DOHH2 (cell line): ENCODE measurements at regions not wholly inside any gene's neighbourhood (a gene's known extent, or its start where the extent isn't known, plus 50 kb on each side); places are given as distances from the start of the nearest gene placed in this dataset.

Source experiments
- H3F3A ChIP-seq: fragments of 200-600 bp; sonication (generic), shearing (Covaris generic); 2 replicates; pipeline ENCODE4 v1.6.0; 2016; ENCODE audit warnings: antibody characterized with exemption, mild to moderate bottlenecking; ENCODE audit not compliant: control insufficient read depth, insufficient read depth
- H3K27ac ChIP-seq: fragments of 200-600 bp; sonication (generic); 2 replicates; pipeline ENCODE4 v1.5.1; 2014; ENCODE audit warnings: low read depth, mild to moderate bottlenecking, low read length, moderate library complexity
- H3K27me3 ChIP-seq: fragments of 200-600 bp; sonication (generic); 2 replicates; pipeline ENCODE4 v1.6.1; 2014; ENCODE audit warnings: mild to moderate bottlenecking, low read length, mixed read lengths; ENCODE audit not compliant: control insufficient read depth
- H3K36me3 ChIP-seq: fragments of 200-600 bp; sonication (generic); 2 replicates; pipeline ENCODE4 v1.6.1; 2014; ENCODE audit warnings: mild to moderate bottlenecking, low read length, moderate library complexity, mixed read lengths; ENCODE audit not compliant: control insufficient read depth
- H3K4me1 ChIP-seq: fragments of 200-600 bp; sonication (generic); 2 replicates; pipeline ENCODE4 v1.6.1; 2014; ENCODE audit warnings: mild to moderate bottlenecking, low read length, mixed read lengths; ENCODE audit not compliant: control insufficient read depth
- H3K4me2 ChIP-seq: fragments of 200-600 bp; sonication (generic); 2 replicates; pipeline ENCODE4 v1.6.0; 2014; ENCODE audit warnings: mild to moderate bottlenecking, low read length, moderate library complexity
- H3K4me3 ChIP-seq: fragments of 200-600 bp; sonication (generic); 2 replicates; pipeline ENCODE4 v1.5.1; 2014; ENCODE audit warnings: mild to moderate bottlenecking, low read length, mixed read lengths
- H3K79me2 ChIP-seq: fragments of 200-600 bp; sonication (generic); 2 replicates; pipeline ENCODE4 v1.6.1; 2014; ENCODE audit warnings: mild to moderate bottlenecking, low read length, mixed read lengths; ENCODE audit not compliant: control insufficient read depth
- H3K9me2 ChIP-seq: fragments of 200-600 bp; sonication (generic); replicated peaks from 2 replicates; pipeline ENCODE4 v1.6.1; 2014; ENCODE audit warnings: mild to moderate bottlenecking, low read length, mixed read lengths; ENCODE audit not compliant: control insufficient read depth
- H3K9me3 ChIP-seq: fragments of 200-600 bp; sonication (generic); 2 replicates; pipeline ENCODE4 v1.6.1; 2014; ENCODE audit warnings: antibody characterized with exemption, low read length, mixed read lengths; ENCODE audit not compliant: control insufficient read depth, insufficient read depth
- H4K20me1 ChIP-seq: fragments of 200-600 bp; sonication (generic); 2 replicates; pipeline ENCODE4 v1.6.0; 2014; ENCODE audit warnings: low read depth, mild to moderate bottlenecking, antibody characterized with exemption, low read length, moderate library complexity; ENCODE audit not compliant: control insufficient read depth, insufficient read depth
- EZH2phosphoT487 ChIP-seq: fragments of 200-600 bp; sonication (generic); IDR thresholded peaks from 2 replicates; pipeline ENCODE4 v1.6.1; 2017; ENCODE audit warnings: borderline replicate concordance, mild to moderate bottlenecking, antibody characterized with exemption, low read length, moderate library complexity, mixed read lengths
- TF ChIP-seq, protein P1 (sequence below): fragments of 200-600 bp; sonication (generic); IDR thresholded peaks from one replicate; pipeline ENCODE4 v1.5.1; 2014; ENCODE audit warnings: antibody characterized with exemption, mild to moderate bottlenecking, low read depth, low read length; ENCODE audit not compliant: poor library complexity, severe bottlenecking

DNA sequence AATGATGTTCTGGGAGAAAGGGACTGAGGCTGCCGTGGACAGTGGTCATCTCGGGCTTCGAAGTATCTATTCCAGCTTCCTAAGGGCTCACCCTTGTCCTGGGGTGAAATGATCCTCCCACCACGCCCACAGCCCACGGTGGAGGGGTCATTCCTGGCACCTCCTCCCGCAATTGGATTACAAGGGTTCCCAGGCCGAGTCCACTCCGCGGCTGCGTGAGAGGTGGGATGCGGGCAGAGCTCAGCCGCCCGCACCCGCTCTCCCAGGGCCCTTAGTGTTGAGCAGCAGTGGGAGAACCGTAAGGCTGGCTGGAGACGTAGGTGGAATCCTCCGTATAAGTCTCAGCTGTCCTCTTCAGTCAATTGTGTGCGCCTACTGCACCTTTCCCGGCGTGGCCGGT is 273.3 kb upstream of the ADAMTS16 start:
- H3K4me2 ChIP-seq, result no peak overlapping the region

DNA sequence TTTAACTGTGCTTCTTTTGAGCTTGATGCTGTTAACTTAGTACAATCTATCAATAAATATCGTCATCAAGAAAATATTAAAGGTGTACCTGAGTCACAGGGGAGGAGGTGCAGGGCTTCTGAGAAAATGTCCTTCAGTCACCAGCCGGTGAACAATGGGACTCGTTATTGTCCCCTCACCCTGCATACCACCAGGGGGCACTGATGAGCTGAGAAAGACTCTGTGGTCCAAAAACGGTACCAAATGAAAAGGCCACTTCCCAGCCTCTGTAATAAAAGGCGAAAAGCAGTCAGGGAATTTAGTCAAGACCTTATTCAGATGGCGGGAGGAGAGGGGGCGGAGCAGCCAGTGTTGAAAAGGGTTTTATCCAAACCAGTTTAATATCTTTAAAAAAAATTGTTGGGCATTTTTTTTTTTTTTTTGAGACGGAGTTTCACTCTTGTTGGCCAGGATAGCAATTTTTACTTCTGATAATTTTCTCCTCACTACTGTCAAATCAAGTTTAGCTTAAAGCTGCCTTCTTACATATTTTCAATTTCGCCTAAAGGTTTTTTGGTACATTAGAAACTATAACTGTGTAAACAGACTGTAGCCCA is 271.9 kb upstream of the ADAMTS16 start:
- TF ChIP-seq EZH2phosphoT487, result no peak
- TF ChIP-seq, protein P1, sequence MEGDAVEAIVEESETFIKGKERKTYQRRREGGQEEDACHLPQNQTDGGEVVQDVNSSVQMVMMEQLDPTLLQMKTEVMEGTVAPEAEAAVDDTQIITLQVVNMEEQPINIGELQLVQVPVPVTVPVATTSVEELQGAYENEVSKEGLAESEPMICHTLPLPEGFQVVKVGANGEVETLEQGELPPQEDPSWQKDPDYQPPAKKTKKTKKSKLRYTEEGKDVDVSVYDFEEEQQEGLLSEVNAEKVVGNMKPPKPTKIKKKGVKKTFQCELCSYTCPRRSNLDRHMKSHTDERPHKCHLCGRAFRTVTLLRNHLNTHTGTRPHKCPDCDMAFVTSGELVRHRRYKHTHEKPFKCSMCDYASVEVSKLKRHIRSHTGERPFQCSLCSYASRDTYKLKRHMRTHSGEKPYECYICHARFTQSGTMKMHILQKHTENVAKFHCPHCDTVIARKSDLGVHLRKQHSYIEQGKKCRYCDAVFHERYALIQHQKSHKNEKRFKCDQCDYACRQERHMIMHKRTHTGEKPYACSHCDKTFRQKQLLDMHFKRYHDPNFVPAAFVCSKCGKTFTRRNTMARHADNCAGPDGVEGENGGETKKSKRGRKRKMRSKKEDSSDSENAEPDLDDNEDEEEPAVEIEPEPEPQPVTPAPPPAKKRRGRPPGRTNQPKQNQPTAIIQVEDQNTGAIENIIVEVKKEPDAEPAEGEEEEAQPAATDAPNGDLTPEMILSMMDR, result peak; percentile 93
- no peak overlapping the region for H3K4me3 ChIP-seq
- H3K4me2 ChIP-seq, result no peak overlapping the region
- H3K27ac ChIP-seq, result no peak overlapping the region
- no peaks in the 10 kb centered on the region for H3K36me3 ChIP-seq
- H3K79me2 ChIP-seq, result no peaks in the 10 kb centered on the region
- no peaks in the 10 kb centered on the region for H3K4me1 ChIP-seq
- H3K9me2 ChIP-seq, result no peaks in the 10 kb centered on the region
- no peaks in the 10 kb centered on the region for H3K27me3 ChIP-seq
- peaks cover 6% of the 10 kb centered on the region; the same call in 1 of the 2 replicates for H3K9me3 ChIP-seq
- no peaks in the 10 kb centered on the region for H3F3A ChIP-seq
- H4K20me1 ChIP-seq, result no peaks in the 10 kb centered on the region

More for the DNA sequence above, 273.3 kb upstream of the ADAMTS16 start:
- Histone ChIP-seq H3K4me3 (no peak overlapping the region), H3K9me2 (no peaks in the 10 kb centered on the region), H3K27ac (no peak overlapping the region), H3K9me3 (peaks cover 6% of the 10 kb centered on the region; the same call in 1 of the 2 replicates), H3K4me1 (no peaks in the 10 kb centered on the region), H3K27me3 (no peaks in the 10 kb centered on the region), H3K36me3 (no peaks in the 10 kb centered on the region), H3K79me2 (no peaks in the 10 kb centered on the region), H4K20me1 (no peaks in the 10 kb centered on the region), H3F3A (no peaks in the 10 kb centered on the region)
- TF ChIP-seq, protein P1, result no peak
- TF ChIP-seq EZH2phosphoT487, result no peak

DNA sequence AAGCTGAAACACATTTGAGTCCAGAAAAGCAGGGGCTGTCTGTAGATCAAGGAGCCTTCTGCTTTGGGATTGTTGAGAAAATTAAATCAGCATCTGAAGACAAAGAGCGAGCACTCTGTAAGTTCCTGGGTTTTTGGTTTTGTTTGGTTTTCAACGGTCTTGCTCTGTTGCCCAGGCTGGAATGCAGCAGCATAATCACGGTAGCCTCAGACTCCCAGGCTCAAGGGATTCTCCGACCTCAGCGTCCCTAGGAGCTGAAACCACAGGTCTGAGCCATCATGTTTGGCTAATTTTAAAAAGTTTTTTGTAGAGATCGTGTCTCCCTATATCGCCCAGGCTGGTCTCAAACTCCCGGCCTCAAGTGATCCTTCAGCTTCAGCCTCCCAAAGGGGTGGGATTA is 266.5 kb upstream of the ADAMTS16 start:
- Histone ChIP-seq H3K9me3 (no peaks in the 10 kb centered on the region), H3K27me3 (no peaks in the 10 kb centered on the region), H3K27ac (no peak overlapping the region), H3K4me1 (no peaks in the 10 kb centered on the region), H3F3A (no peaks in the 10 kb centered on the region), H3K79me2 (no peaks in the 10 kb centered on the region), H3K4me3 (no peak overlapping the region), H3K9me2 (no peaks in the 10 kb centered on the region), H3K4me2 (no peak overlapping the region), H3K36me3 (no peaks in the 10 kb centered on the region), H4K20me1 (no peaks in the 10 kb centered on the region)
- TF ChIP-seq EZH2phosphoT487, result no peak
- TF ChIP-seq, protein P1, result no peak
